Nucleus accumbens (tissue), 56 donors: ENCODE measurements at regions not wholly inside any gene's neighbourhood (a gene's known extent, or its start where the extent isn't known, plus 50 kb on each side); places are given as distances from the start of the nearest gene placed in this dataset.
"Not testable (repeated sequence)": the region's sequence is repeated elsewhere in the genome, so short reads cannot be mapped to it uniquely, and the experiment has no call there.

Experiments used
- DNase-seq, 56 donors: peaks; one replicate each; lab custom pipeline; 2025; lab: John Stamatoyannopoulos, UW

GRCh38 chr5:66234241-66234640, 90.1 kb downstream of the SREK1 start:
- no peak for DNase-seq

GRCh38 chr5:66238435-66238834, 94.3 kb downstream of the SREK1 start:
- no peak for DNase-seq

GRCh38 chr5:66239034-66239433, 94.9 kb downstream of the SREK1 start:
- no peak for DNase-seq

GRCh38 chr5:66241136-66241825, 97.2 kb downstream of the SREK1 start:
- no peak for DNase-seq

- DNase-seq, result no peak
Measured at GRCh38 chr5:66242050-66242715, 98.1 kb downstream of the SREK1 start.

- DNase-seq, result no peak
Measured at GRCh38 chr5:66246608-66247007, 102.5 kb downstream of the SREK1 start.

GRCh38 chr5:66247176-66247960, 103.3 kb downstream of the SREK1 start:
- DNase-seq, result no peak

GRCh38 chr5:66248874-66249273, 104.8 kb downstream of the SREK1 start:
- DNase-seq, result no peak

- DNase-seq, result no peak
Measured at GRCh38 chr5:66249920-66250319, 105.8 kb downstream of the SREK1 start.

GRCh38 chr5:66252849-66253248, 108.7 kb downstream of the SREK1 start:
- no peak for DNase-seq

GRCh38 chr5:66255714-66256113, 111.6 kb downstream of the SREK1 start:
- DNase-seq, result no peak

- DNase-seq, result no peak
Measured at GRCh38 chr5:66273121-66273520, 129.0 kb downstream of the SREK1 start.

GRCh38 chr5:66276986-66277385, 132.9 kb downstream of the SREK1 start:
- no peak for DNase-seq

- DNase-seq, result no peak
Measured at GRCh38 chr5:66277981-66278380, 133.9 kb downstream of the SREK1 start.

- no peak for DNase-seq
Measured at GRCh38 chr5:66281294-66281693, 137.2 kb downstream of the SREK1 start.

GRCh38 chr5:66284588-66285342, 140.7 kb downstream of the SREK1 start:
- no peak for DNase-seq

- no peak for DNase-seq
Measured at GRCh38 chr5:66285343-66285922, 141.3 kb downstream of the SREK1 start.

- peak in 15 of 56 donors; percentile 2 to 53 (median 16) for DNase-seq
Measured at GRCh38 chr5:66291771-66292170, 147.7 kb downstream of the SREK1 start.

GRCh38 chr5:66293851-66294250, 149.8 kb downstream of the SREK1 start:
- not testable (repeated sequence) for DNase-seq

GRCh38 chr5:66299463-66299862, 155.4 kb downstream of the SREK1 start:
- DNase-seq, result no peak
